ENCODE measurements at regions not wholly inside any gene's neighbourhood (a gene's known extent, or its start where the extent isn't known, plus 50 kb on each side); places are given as distances from the start of the nearest gene placed in this dataset.

GRCh38 chr18:60870261-60871153 is 462.7 kb upstream of the CDH20 start:
- no peak for DNase-seq (ENCODE audit: low read depth)
- in situ Hi-C loops (cut with HindIII; ENCODE audit: low sequenced_read_pairs): no loop called here
- TF ChIP-seq CTCF (IDR thresholded peaks at IDR 0.05; ENCODE audit: low read depth, low read length, missing control alignments): no peak
- H3K4me3 ChIP-seq (ENCODE audit: low read depth, low read length): no peak overlapping the region

GRCh38 chr18:60872434-60872833 is 460.8 kb upstream of the CDH20 start:
- no peak overlapping the region for H3K4me3 ChIP-seq (ENCODE audit: low read depth, low read length)
- TF ChIP-seq CTCF (IDR thresholded peaks at IDR 0.05; ENCODE audit: low read depth, low read length, missing control alignments): no peak
- in situ Hi-C loops (cut with HindIII; ENCODE audit: low sequenced_read_pairs): no loop called here
- DNase-seq (ENCODE audit: low read depth): no peak

GRCh38 chr18:60873708-60874107 is 459.5 kb upstream of the CDH20 start:
- in situ Hi-C loops (cut with HindIII; ENCODE audit: low sequenced_read_pairs): no loop called here
- no peak for TF ChIP-seq CTCF (IDR thresholded peaks at IDR 0.05; ENCODE audit: low read depth, low read length, missing control alignments)
- DNase-seq (ENCODE audit: low read depth): peak; percentile 53
- H3K4me3 ChIP-seq (ENCODE audit: low read depth, low read length): no peak overlapping the region

- in situ Hi-C loops (cut with HindIII; ENCODE audit: low sequenced_read_pairs): no loop called here
- no peak overlapping the region for H3K4me3 ChIP-seq (ENCODE audit: low read depth, low read length)
- DNase-seq (ENCODE audit: low read depth): no peak
- no peak for TF ChIP-seq CTCF (IDR thresholded peaks at IDR 0.05; ENCODE audit: low read depth, low read length, missing control alignments)
These were observed 457.2 kb upstream of the CDH20 start for GRCh38 chr18:60875957-60876507.

GRCh38 chr18:60880184-60880583 is 453.0 kb upstream of the CDH20 start:
- DNase-seq (ENCODE audit: low read depth): no peak
- no peak for TF ChIP-seq CTCF (IDR thresholded peaks at IDR 0.05; ENCODE audit: low read depth, low read length, missing control alignments)
- in situ Hi-C loops (cut with HindIII; ENCODE audit: low sequenced_read_pairs): no loop called here
- H3K4me3 ChIP-seq (ENCODE audit: low read depth, low read length): no peak overlapping the region

- TF ChIP-seq CTCF (IDR thresholded peaks at IDR 0.05; ENCODE audit: low read depth, low read length, missing control alignments): no peak
- DNase-seq (ENCODE audit: low read depth): no peak
- H3K4me3 ChIP-seq (ENCODE audit: low read depth, low read length): no peak overlapping the region
- in situ Hi-C loops (cut with HindIII; ENCODE audit: low sequenced_read_pairs): no loop called here
These were observed 449.6 kb upstream of the CDH20 start for GRCh38 chr18:60883587-60883986.

Data from astrocyte of the cerebellum (primary cell).